ENCODE measurements at regions not wholly inside any gene's neighbourhood (a gene's known extent, or its start where the extent isn't known, plus 50 kb on each side); places are given as distances from the start of the nearest gene placed in this dataset.

DNA sequence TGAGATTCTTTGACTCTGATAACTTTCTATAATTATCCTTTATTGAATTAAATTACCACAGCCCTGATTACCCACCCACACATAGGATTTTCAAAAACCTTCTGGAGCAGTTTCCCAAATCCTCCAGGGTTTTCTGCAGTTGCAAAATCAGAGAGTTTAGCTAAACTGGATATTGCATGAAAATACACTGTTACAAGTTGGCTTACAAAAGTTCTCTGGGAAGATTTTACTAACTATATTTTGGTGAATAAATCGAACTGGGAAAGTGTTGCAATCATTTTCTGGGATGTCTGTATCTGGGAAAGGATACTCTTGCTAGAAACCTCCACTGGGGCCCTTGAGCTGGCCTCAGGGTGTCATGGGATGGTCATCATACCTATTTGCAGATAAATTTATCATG, 97.6 kb upstream of the STMND1 start:
- intact Hi-C loops (cut with DNase I) = no loop called here
- ATAC-seq = no peak

GRCh38 chr6:17002123-17002522, 99.7 kb upstream of the STMND1 start:
- Histone ChIP-seq H3K36me3 (no peaks in the 10 kb centered on the region), H3K27ac (no peak overlapping the region), H3K4me3 (no peak overlapping the region), H3K9me3 (peaks cover 0 to 4% of the 10 kb centered on the region in 2 donors), H3K4me1 (no peaks in the 10 kb centered on the region), H3K27me3 (no peaks in the 10 kb centered on the region)
- no peak for ATAC-seq
- TF ChIP-seq, protein P1, sequence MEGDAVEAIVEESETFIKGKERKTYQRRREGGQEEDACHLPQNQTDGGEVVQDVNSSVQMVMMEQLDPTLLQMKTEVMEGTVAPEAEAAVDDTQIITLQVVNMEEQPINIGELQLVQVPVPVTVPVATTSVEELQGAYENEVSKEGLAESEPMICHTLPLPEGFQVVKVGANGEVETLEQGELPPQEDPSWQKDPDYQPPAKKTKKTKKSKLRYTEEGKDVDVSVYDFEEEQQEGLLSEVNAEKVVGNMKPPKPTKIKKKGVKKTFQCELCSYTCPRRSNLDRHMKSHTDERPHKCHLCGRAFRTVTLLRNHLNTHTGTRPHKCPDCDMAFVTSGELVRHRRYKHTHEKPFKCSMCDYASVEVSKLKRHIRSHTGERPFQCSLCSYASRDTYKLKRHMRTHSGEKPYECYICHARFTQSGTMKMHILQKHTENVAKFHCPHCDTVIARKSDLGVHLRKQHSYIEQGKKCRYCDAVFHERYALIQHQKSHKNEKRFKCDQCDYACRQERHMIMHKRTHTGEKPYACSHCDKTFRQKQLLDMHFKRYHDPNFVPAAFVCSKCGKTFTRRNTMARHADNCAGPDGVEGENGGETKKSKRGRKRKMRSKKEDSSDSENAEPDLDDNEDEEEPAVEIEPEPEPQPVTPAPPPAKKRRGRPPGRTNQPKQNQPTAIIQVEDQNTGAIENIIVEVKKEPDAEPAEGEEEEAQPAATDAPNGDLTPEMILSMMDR (IDR thresholded peaks at IDR 0.05) = no peak
- DNase-seq = no peak
- intact Hi-C loops (cut with DNase I) = no loop called here

More for the DNA sequence above, 97.6 kb upstream of the STMND1 start:
- Histone ChIP-seq H3K36me3 (no peaks in the 10 kb centered on the region), H3K4me3 (no peak overlapping the region), H3K27ac (no peak overlapping the region), H3K27me3 (no peaks in the 10 kb centered on the region), H3K9me3 (peaks cover 0 to 4% of the 10 kb centered on the region in 2 donors), H3K4me1 (no peaks in the 10 kb centered on the region)
- TF ChIP-seq, protein P1 (IDR thresholded peaks at IDR 0.05) = no peak
- no peak for DNase-seq

DNA sequence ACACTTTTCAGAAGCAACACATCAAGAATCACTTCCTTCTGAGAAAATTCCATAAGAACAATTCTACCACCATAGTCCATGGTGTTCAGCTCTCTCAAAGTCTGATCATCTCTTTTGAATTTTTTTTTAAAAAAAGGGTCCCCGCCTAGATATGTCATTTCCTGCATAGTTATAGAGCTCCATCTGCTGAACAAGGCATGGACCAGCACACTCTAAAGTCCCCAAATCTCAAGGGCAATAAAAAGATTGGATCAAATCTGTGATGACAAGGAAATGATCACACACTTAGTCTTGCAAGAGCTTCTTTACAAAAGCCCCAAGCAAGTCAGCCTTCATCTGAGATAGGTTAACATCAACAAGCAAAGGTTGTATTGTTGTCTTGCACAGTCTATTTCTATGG, 100.7 kb upstream of the STMND1 start:
- intact Hi-C loops (cut with DNase I) = no loop called here
- ATAC-seq (no peak), DNase-seq (no peak)
- Histone ChIP-seq H3K27me3 (no peaks in the 10 kb centered on the region), H3K36me3 (no peaks in the 10 kb centered on the region), H3K27ac (no peak overlapping the region), H3K9me3 (no peaks in the 10 kb centered on the region), H3K4me1 (no peaks in the 10 kb centered on the region), H3K4me3 (no peak overlapping the region)
- TF ChIP-seq, protein P1 (IDR thresholded peaks at IDR 0.05) = no peak

- Histone ChIP-seq H3K36me3 (no peaks in the 10 kb centered on the region), H3K4me3 (no peak overlapping the region), H3K4me1 (no peaks in the 10 kb centered on the region), H3K9me3 (no peaks in the 10 kb centered on the region), H3K27ac (peak overlapping the region in 1 of 2 donors; percentile 16), H3K27me3 (no peaks in the 10 kb centered on the region)
- TF ChIP-seq, protein P1 (IDR thresholded peaks at IDR 0.05) = no peak
- intact Hi-C loops (cut with DNase I) = no loop called here
- DNase-seq (peak in 2 of 4 donors; percentile 89 to 92), ATAC-seq (peak; percentile 84)
These were observed 102.1 kb upstream of the STMND1 start for GRCh38 chr6:16999491-17000436.

GRCh38 chr6:16998461-16998860, 103.4 kb upstream of the STMND1 start:
- ATAC-seq (no peak), DNase-seq (peak in 2 of 4 donors; percentile 13 to 26)
- intact Hi-C loops (cut with DNase I) = no loop called here
- no peak overlapping the region for H3K4me3 ChIP-seq
- H3K4me1 ChIP-seq = no peaks in the 10 kb centered on the region
- no peak overlapping the region for H3K27ac ChIP-seq
- no peaks in the 10 kb centered on the region for H3K27me3 ChIP-seq
- TF ChIP-seq, protein P1 (IDR thresholded peaks at IDR 0.05) = no peak
- no peaks in the 10 kb centered on the region for H3K36me3 ChIP-seq
- no peaks in the 10 kb centered on the region for H3K9me3 ChIP-seq
